ENCODE measurements at regions not wholly inside any gene's neighbourhood (a gene's known extent, or its start where the extent isn't known, plus 50 kb on each side); places are given as distances from the start of the nearest gene placed in this dataset.

GRCh38 chr9:97124256-97124655 lies 85.3 kb upstream of the CTSV start:
- H3K4ac ChIP-seq (replicated peaks; ENCODE audit: insufficient read length, low read depth, low read length), result no peak overlapping the region
- no peak overlapping the region for H3K4me3 ChIP-seq (ENCODE audit: extremely low read depth in 1 of 4, insufficient read depth in 2 of 4, low read depth in 3 of 4, low read length in 4 of 4)
- H3K79me2 ChIP-seq (ENCODE audit: control insufficient read depth in 1 of 2, insufficient read depth in 2 of 2, low read length in 2 of 2), result peaks cover 0 to 13% of the 10 kb centered on the region in 2 experiments; a peak in 2 of 4 replicates
- no peak overlapping the region for H3K9ac ChIP-seq (replicated peaks in 1 of 4; ENCODE audit: extremely low read depth in 1 of 4, low read depth in 3 of 4, low read length in 3 of 4)
- H3K9me3 ChIP-seq (ENCODE audit: insufficient read depth in 2 of 2, low read depth in 1 of 2, low read length in 1 of 2), result no peaks in the 10 kb centered on the region
- no peak for FAIRE-seq
- no peak overlapping the region for H2BK12ac ChIP-seq (ENCODE audit: low read depth, low read length)
- no peak overlapping the region for H3K14ac ChIP-seq (ENCODE audit: insufficient read length)
- no peak overlapping the region for H4K8ac ChIP-seq (ENCODE audit: extremely low read depth, insufficient read depth, low read length)
- peaks cover 0 to 59% (median 26%) of the 10 kb centered on the region in 4 experiments; a peak in 7 of 8 replicates for H3K36me3 ChIP-seq (ENCODE audit: control insufficient read depth in 2 of 4, insufficient read depth in 4 of 4, low read length in 3 of 4)
- H2BK15ac ChIP-seq (ENCODE audit: low read length), result no peak overlapping the region
- H2AFZ ChIP-seq (ENCODE audit: low read length), result no peak overlapping the region
- H3K23ac ChIP-seq (ENCODE audit: insufficient read length), result no peak overlapping the region
- no peak overlapping the region for H2BK120ac ChIP-seq (replicated peaks; ENCODE audit: low read depth, low read length)
- DNase-seq (ENCODE audit: low read depth in 1 of 2, low spot score in 2 of 2), result no peak
- H4K5ac ChIP-seq (ENCODE audit: insufficient read length, low read depth, low read length), result no peak overlapping the region
- ChIA-PET POLR2A (ENCODE audit: partially characterized antibody) (no interaction called here), CTCF (ENCODE audit: partially characterized antibody) (interaction anchor here (0.7 kb wide), 1 partner anchor 269 kb away, joined by 3 read pairs; no protein-coding TSS in a partner anchor)
- no peak overlapping the region for H2BK5ac ChIP-seq (ENCODE audit: low read depth, low read length)
- H3K27me3 ChIP-seq (replicated peaks in 1 of 4; ENCODE audit: control insufficient read depth in 3 of 4, extremely low read depth in 1 of 4, insufficient read depth in 3 of 4, low read length in 3 of 4), result no peaks in the 10 kb centered on the region
- H4K20me1 ChIP-seq (replicated peaks in 1 of 2; ENCODE audit: control insufficient read depth in 1 of 2, insufficient read depth in 2 of 2, low read length in 2 of 2), result peaks cover 0 to 1% of the 10 kb centered on the region in 2 experiments
- no peaks in the 10 kb centered on the region; the same call in 1 of the 2 replicates for H3K79me1 ChIP-seq (ENCODE audit: low read depth, low read length)
- H3K4me1 ChIP-seq (replicated peaks in 1 of 4; ENCODE audit: control insufficient read depth in 3 of 4, insufficient read depth in 4 of 4, low read length in 3 of 4), result no peaks in the 10 kb centered on the region
- no peak overlapping the region for H2BK20ac ChIP-seq (ENCODE audit: low read length)
- H3K23me2 ChIP-seq (ENCODE audit: low read depth, low read length), result no peaks in the 10 kb centered on the region
- H4K91ac ChIP-seq (replicated peaks; ENCODE audit: insufficient read length, low read length), result no peak overlapping the region
- H2AK5ac ChIP-seq (ENCODE audit: low read depth, low read length), result no peak overlapping the region
- H3K4me2 ChIP-seq (ENCODE audit: insufficient read depth in 1 of 2, low read depth in 2 of 2, low read length in 2 of 2), result no peak overlapping the region
- H3K56ac ChIP-seq (replicated peaks; ENCODE audit: insufficient read length, low read depth, low read length), result no peak overlapping the region
- no peak overlapping the region for H3K27ac ChIP-seq (ENCODE audit: low read depth, low read length)
- no peak overlapping the region for H3K18ac ChIP-seq (ENCODE audit: extremely low read depth, low read length)
- WGBS, 2 experiments (ENCODE audit: extremely low coverage in 1 of 2, insufficient coverage in 1 of 2, insufficient read length in 1 of 2, insufficient replicate concordance in 2 of 2, low coverage in 1 of 2, low lambda C conversion rate in 2 of 2, missing lambda C conversion rate in 1 of 2), result 79% methylated on average over 4 of the region's 4 CpGs; no CpG with 5 or more reads in 1 of the 2 experiments
- no peak for TF ChIP-seq RNF2 (IDR thresholded peaks at IDR 0.05; ENCODE audit: borderline replicate concordance, low read depth, low read length, missing control alignments, poor library complexity, severe bottlenecking)
- TF ChIP-seq KDM1A (IDR thresholded peaks at IDR 0.05; ENCODE audit: borderline replicate concordance, low read length), result no peak
- TF ChIP-seq CTCF (IDR thresholded peaks at IDR 0.05; ENCODE audit: control extremely low read depth in 1 of 3, insufficient read depth in 1 of 3, low read depth in 1 of 3, low read length in 3 of 3), result no peak
- TF ChIP-seq RXRA (IDR thresholded peaks at IDR 0.05; ENCODE audit: insufficient read depth, low read depth, low read length), result no peak

Data from H1 (cell line).